CD4-positive, alpha-beta T cell (primary cell): ENCODE measurements at regions not wholly inside any gene's neighbourhood (a gene's known extent, or its start where the extent isn't known, plus 50 kb on each side); places are given as distances from the start of the nearest gene placed in this dataset.

Experiments
- ATAC-seq: fragments of 200-7000 bp; cut with Tn5 transposase; one replicate; pipeline ENCODE4 v1.10.0; 2022; ENCODE audit warnings: mild to moderate bottlenecking; ENCODE audit not compliant: poor library complexity
- CTCF ChIA-PET: fragments of 350-600 bp; sonication (Branson Sonifier 250); formaldehyde crosslinking; loops from one replicate; lab custom pipeline; 2021; ENCODE audit warnings: antibody characterized with exemption, inconsistent platforms; lab: Charles Lee
- POLR2A ChIA-PET: fragments of 350-600 bp; sonication (Branson Sonifier 250); formaldehyde crosslinking; loops from one replicate; lab custom pipeline; 2021; ENCODE audit warnings: antibody characterized with exemption, inconsistent platforms; lab: Charles Lee
- DNase-seq, 14 experiments: peaks; one replicate each; pipeline ENCODE4 v3.0.0-alpha.2; 2013 to 2020; ENCODE audit warnings: mixed read lengths in 2 of 14
- H3K27ac ChIP-seq, 2 donors: one replicate each; pipeline versions ENCODE4 v1.5.1 to v1.7.0; 2013; ENCODE audit warnings: low read length in 2 of 2, low read depth in 1 of 2, mild to moderate bottlenecking in 1 of 2
- H3K27me3 ChIP-seq, 2 experiments: 1 replicate in 1 of 2; 2 replicates in 1 of 2; pipeline versions ENCODE4 v1.6.1 to v1.7.0; 2013; ENCODE audit warnings: low read length in 2 of 2, control low read depth in 1 of 2, mild to moderate bottlenecking in 1 of 2, moderate library complexity in 1 of 2; ENCODE audit not compliant: insufficient read depth in 2 of 2, control insufficient read depth in 1 of 2
- H3K36me3 ChIP-seq: one replicate; pipeline ENCODE4 v1.6.1; 2013; ENCODE audit warnings: low read length, control low read depth; ENCODE audit not compliant: insufficient read depth
- H3K4me1 ChIP-seq: one replicate; pipeline ENCODE4 v1.6.1; 2013; ENCODE audit warnings: low read length, control low read depth; ENCODE audit not compliant: insufficient read depth
- H3K4me3 ChIP-seq: one replicate; pipeline ENCODE4 v1.5.1; 2013; ENCODE audit warnings: mild to moderate bottlenecking, low read length, moderate library complexity
- H3K9me3 ChIP-seq, 2 experiments: 1 replicate in 1 of 2; 2 replicates in 1 of 2; pipeline versions ENCODE4 v1.6.1 to v1.7.0; 2013; ENCODE audit warnings: low read length in 2 of 2, mild to moderate bottlenecking in 2 of 2, control low read depth in 1 of 2, moderate library complexity in 1 of 2; ENCODE audit not compliant: control insufficient read depth in 1 of 2, insufficient read depth in 1 of 2
- H3K27ac Mint-ChIP-seq: one replicate; pipeline ENCODE4 v1.8.0; 2020; ENCODE audit warnings: mixed read lengths
- H3K27me3 Mint-ChIP-seq: one replicate; pipeline ENCODE4 v1.8.0; 2021; ENCODE audit warnings: mixed read lengths
- H3K36me3 Mint-ChIP-seq: one replicate; pipeline ENCODE4 v1.8.0; 2021; ENCODE audit warnings: low read depth, mixed read lengths
- H3K4me1 Mint-ChIP-seq: one replicate; pipeline ENCODE4 v1.8.0; 2021; ENCODE audit warnings: low read depth, mixed read lengths
- H3K4me3 Mint-ChIP-seq: one replicate; pipeline ENCODE4 v1.8.0; 2020; ENCODE audit warnings: mild to moderate bottlenecking, mixed read lengths
- H3K9me3 Mint-ChIP-seq: one replicate; pipeline ENCODE4 v1.8.0; 2020; ENCODE audit warnings: mixed read lengths
- intact Hi-C, 2 experiments: fragments of 100-400 bp; cut with DNase I in 1 of 2; cut with micrococcal nuclease in 1 of 2; formaldehyde crosslinking; loops; one replicate each; pipeline versions ENCODE4 v1.15.1 to v1.9.0; 2023 to 2025; cut with DNase I, micrococcal nuclease
- TF ChIP-seq, protein P1 (sequence below): fragments of 200-600 bp; IDR thresholded peaks from one replicate; pipeline ENCODE4 v1.8.0; 2022; ENCODE audit warnings: antibody characterized with exemption, mild to moderate bottlenecking

DNA sequence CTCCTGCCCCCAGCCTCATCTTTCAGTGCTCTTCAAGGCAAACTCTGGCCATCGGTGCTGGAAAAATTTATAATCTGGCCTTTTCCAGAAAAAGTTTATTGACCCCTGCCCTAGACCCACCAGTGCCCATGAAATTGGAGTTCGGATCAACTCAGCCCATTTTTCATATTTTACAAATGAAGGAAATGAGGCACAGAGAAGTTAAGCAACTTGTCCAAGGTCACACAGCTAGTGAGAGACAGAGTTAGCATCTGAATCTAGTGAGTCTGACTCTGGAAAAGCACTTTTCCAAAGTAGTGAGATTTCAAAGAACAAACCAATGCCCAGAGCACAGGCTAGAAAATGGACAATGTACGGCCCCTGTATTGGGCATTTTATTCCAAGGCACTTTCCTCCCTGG, 69.4 kb upstream of the TLE3 start:
- ATAC-seq = no peak
- Mint-ChIP-seq H3K27ac (no peak overlapping the region), H3K27me3 (no peaks in the 10 kb centered on the region), H3K4me3 (no peak overlapping the region), H3K4me1 (no peaks in the 10 kb centered on the region), H3K9me3 (no peaks in the 10 kb centered on the region), H3K36me3 (no peaks in the 10 kb centered on the region)
- intact Hi-C loops = no loop called here
- H3K9me3 ChIP-seq = no peaks in the 10 kb centered on the region
- no peaks in the 10 kb centered on the region for H3K36me3 ChIP-seq
- H3K4me1 ChIP-seq = no peaks in the 10 kb centered on the region
- ChIA-PET POLR2A (no interaction called here), CTCF (no interaction called here)
- H3K27me3 ChIP-seq = no peaks in the 10 kb centered on the region
- DNase-seq = no peak
- TF ChIP-seq, protein P1, sequence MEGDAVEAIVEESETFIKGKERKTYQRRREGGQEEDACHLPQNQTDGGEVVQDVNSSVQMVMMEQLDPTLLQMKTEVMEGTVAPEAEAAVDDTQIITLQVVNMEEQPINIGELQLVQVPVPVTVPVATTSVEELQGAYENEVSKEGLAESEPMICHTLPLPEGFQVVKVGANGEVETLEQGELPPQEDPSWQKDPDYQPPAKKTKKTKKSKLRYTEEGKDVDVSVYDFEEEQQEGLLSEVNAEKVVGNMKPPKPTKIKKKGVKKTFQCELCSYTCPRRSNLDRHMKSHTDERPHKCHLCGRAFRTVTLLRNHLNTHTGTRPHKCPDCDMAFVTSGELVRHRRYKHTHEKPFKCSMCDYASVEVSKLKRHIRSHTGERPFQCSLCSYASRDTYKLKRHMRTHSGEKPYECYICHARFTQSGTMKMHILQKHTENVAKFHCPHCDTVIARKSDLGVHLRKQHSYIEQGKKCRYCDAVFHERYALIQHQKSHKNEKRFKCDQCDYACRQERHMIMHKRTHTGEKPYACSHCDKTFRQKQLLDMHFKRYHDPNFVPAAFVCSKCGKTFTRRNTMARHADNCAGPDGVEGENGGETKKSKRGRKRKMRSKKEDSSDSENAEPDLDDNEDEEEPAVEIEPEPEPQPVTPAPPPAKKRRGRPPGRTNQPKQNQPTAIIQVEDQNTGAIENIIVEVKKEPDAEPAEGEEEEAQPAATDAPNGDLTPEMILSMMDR = no peak
- no peak overlapping the region for H3K27ac ChIP-seq
- no peak overlapping the region for H3K4me3 ChIP-seq

DNA sequence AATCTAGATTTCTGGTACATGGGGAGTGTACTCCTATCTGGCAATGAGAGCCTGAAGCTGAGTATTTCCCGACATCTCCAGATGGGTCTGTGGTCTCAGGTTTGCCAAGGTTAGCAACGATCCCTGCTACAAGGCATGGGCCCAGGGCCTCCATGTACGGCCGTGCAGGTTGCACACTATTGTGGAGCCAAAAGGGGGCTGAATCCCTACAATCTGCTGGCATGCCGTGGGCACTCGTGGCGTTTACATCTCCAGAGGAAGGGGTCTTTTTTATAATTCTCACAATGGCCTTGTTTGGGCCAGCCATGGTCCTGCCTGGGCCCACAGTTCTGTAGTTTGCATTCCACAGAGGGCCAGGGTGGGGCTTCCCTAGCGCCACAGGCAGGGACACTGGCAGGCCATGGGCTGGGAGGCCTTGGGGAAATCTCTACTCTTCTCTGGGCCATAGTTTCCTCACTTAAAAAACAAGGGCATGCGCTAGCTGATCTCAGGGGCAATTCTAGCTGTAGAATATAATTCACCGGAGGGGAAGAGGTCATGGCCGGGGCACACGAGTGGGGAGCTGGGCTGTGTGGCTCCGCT, 68.9 kb upstream of the TLE3 start:
- no peaks in the 10 kb centered on the region for H3K27me3 Mint-ChIP-seq
- no peaks in the 10 kb centered on the region for H3K4me1 Mint-ChIP-seq
- H3K4me1 ChIP-seq = no peaks in the 10 kb centered on the region
- H3K4me3 ChIP-seq = no peak overlapping the region
- ATAC-seq (no peak), DNase-seq (no peak)
- H3K36me3 ChIP-seq = no peaks in the 10 kb centered on the region
- ChIA-PET CTCF (interaction anchor here (0.7 kb wide), 1 partner anchor 686 kb away, joined by 3 read pairs; no protein-coding TSS in a partner anchor), POLR2A (no interaction called here)
- H3K36me3 Mint-ChIP-seq = no peaks in the 10 kb centered on the region
- H3K4me3 Mint-ChIP-seq = no peak overlapping the region
- H3K27ac Mint-ChIP-seq = no peak overlapping the region
- no peaks in the 10 kb centered on the region for H3K27me3 ChIP-seq
- no peak overlapping the region for H3K27ac ChIP-seq
- no peaks in the 10 kb centered on the region for H3K9me3 Mint-ChIP-seq
- TF ChIP-seq, protein P1 = no peak
- intact Hi-C loops = no loop called here
- no peaks in the 10 kb centered on the region for H3K9me3 ChIP-seq

DNA sequence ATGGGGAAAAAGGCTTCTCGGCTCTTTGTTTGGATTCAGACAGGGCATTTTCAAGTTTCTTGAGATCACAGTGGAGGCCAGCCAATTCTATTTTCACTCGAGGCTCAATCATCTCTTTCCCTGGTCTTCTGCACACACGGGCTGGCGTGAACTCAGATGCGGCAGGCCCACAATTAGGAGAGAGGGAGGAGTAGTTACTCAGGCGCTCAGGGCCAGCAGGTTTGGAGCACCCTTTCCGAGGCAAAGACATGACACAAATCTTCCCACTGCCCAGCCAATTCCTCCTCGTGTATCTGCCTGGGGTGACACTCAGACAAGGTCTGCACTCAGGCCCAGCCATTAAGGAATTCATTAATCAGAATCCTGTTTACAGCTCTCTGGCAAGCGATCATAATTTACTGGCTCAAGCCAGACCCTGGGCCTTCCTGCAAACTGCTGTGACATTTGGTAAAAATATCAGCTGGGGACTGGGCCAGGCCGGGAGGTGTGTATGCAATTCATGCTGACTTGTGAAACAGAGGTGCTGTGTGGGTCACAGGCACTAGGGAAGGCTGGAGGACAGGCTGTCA, 68.1 kb upstream of the TLE3 start:
- no peaks in the 10 kb centered on the region for H3K9me3 Mint-ChIP-seq
- H3K27me3 Mint-ChIP-seq = no peaks in the 10 kb centered on the region
- no peaks in the 10 kb centered on the region for H3K4me1 Mint-ChIP-seq
- DNase-seq (no peak), ATAC-seq (no peak)
- no peaks in the 10 kb centered on the region for H3K36me3 Mint-ChIP-seq
- ChIA-PET CTCF (no interaction called here), POLR2A (no interaction called here)
- intact Hi-C loops = no loop called here
- no peaks in the 10 kb centered on the region for H3K36me3 ChIP-seq
- TF ChIP-seq, protein P1 = no peak
- H3K4me3 ChIP-seq = no peak overlapping the region
- no peaks in the 10 kb centered on the region for H3K27me3 ChIP-seq
- no peaks in the 10 kb centered on the region for H3K4me1 ChIP-seq
- H3K27ac ChIP-seq = no peak overlapping the region
- H3K27ac Mint-ChIP-seq = no peak overlapping the region
- H3K9me3 ChIP-seq = no peaks in the 10 kb centered on the region
- no peak overlapping the region for H3K4me3 Mint-ChIP-seq
